Kidney (tissue), 13 donors: ENCODE measurements at regions not wholly inside any gene's neighbourhood (a gene's known extent, or its start where the extent isn't known, plus 50 kb on each side); places are given as distances from the start of the nearest gene placed in this dataset.

Experiments
- DNase-seq, 5 donors: peaks; one replicate each; pipeline ENCODE4 v3.0.0-alpha.2; 2013 to 2020
- FAIRE-seq: peaks from 2 replicates; lab custom pipeline; 2012; peaks lifted over from hg19 to GRCh38; lab: Jason Lieb, UNC
- H3K27ac ChIP-seq, 2 donors: one replicate each; pipeline ENCODE4 v1.7.0; 2013; ENCODE audit warnings: low read depth in 2 of 2, low read length in 2 of 2, inconsistent platforms in 1 of 2
- H3K27me3 ChIP-seq: one replicate; pipeline ENCODE4 v1.7.1; 2013; ENCODE audit warnings: low read length, inconsistent platforms; ENCODE audit not compliant: control insufficient read depth, insufficient read depth
- H3K36me3 ChIP-seq, 3 donors: one replicate each; pipeline versions ENCODE4 v1.7.0 to v1.7.1; 2013; ENCODE audit warnings: low read length in 3 of 3, control low read depth in 1 of 3, inconsistent platforms in 1 of 3; ENCODE audit not compliant: insufficient read depth in 3 of 3, control insufficient read depth in 2 of 3
- H3K4me1 ChIP-seq, 3 donors: one replicate each; pipeline versions ENCODE4 v1.7.0 to v1.7.1; 2013; ENCODE audit warnings: low read length in 3 of 3, inconsistent platforms in 1 of 3, low read depth in 1 of 3; ENCODE audit not compliant: control insufficient read depth in 2 of 3, insufficient read depth in 2 of 3
- H3K4me3 ChIP-seq, 3 donors: one replicate each; pipeline versions ENCODE4 v1.7.0 to v1.8.1; 2013; ENCODE audit warnings: low read length in 3 of 3, control low read depth in 1 of 3, inconsistent platforms in 1 of 3
- H3K9ac ChIP-seq, 3 donors: one replicate each; pipeline versions ENCODE4 v1.7.0 to v1.7.1; 2013; ENCODE audit warnings: low read length in 3 of 3, control low read depth in 1 of 3, inconsistent platforms in 1 of 3
- H3K9me3 ChIP-seq, 3 donors: one replicate each; pipeline versions ENCODE4 v1.7.0 to v1.7.1; 2013; ENCODE audit warnings: low read length in 3 of 3, control low read depth in 1 of 3, inconsistent platforms in 1 of 3; ENCODE audit not compliant: control insufficient read depth in 2 of 3, insufficient read depth in 1 of 3
- intact Hi-C: fragments of 100-400 bp; cut with DNase I; formaldehyde crosslinking; loops from one replicate; pipeline ENCODE4 v1.11.1; 2022
- TF ChIP-seq, protein P1 (sequence below): IDR thresholded peaks from 3 replicates; pipeline ENCODE4 v1.5.1; 2012; ENCODE audit warnings: mild to moderate bottlenecking, moderate library complexity, borderline replicate concordance; ENCODE audit not compliant: insufficient read depth; ENCODE audit errors: extremely low read depth
- donor health status: control.
- donor health status: control.
- donor health status: control.
- donor health status: control.
- donor health status: control.
- donor health status: DM: yes; HTN: yes; CAD: no.
- donor health status: Normal renal cell carcinoma (clear cell type).

DNA sequence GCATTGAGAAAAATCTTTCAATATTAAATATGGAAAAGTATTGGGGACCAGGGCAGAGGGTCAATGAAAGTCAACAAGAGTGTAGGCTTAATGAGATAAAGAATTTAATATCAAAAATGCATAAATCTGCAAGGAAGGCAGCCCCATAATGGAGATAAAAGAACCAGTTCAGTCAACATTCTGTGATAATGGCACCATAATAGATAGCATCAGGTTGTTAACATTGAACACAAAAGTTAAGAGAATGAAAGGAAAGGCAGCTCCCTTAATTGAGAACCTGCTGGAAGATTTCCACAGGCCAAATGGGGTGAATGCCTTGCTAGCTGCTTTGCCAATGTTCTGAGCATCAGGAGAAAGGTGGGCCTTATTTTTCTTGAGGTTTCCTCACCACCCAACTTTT, 60.4 kb upstream of the TMEM33 start:
- Histone ChIP-seq H3K9ac (no peak overlapping the region), H3K36me3 (no peaks in the 10 kb centered on the region), H3K27ac (no peak overlapping the region), H3K4me1 (no peaks in the 10 kb centered on the region), H3K9me3 (no peaks in the 10 kb centered on the region), H3K4me3 (no peak overlapping the region), H3K27me3 (peaks cover 74% of the 10 kb centered on the region)
- intact Hi-C loops: no loop called here
- FAIRE-seq: no peak
- TF ChIP-seq, protein P1, sequence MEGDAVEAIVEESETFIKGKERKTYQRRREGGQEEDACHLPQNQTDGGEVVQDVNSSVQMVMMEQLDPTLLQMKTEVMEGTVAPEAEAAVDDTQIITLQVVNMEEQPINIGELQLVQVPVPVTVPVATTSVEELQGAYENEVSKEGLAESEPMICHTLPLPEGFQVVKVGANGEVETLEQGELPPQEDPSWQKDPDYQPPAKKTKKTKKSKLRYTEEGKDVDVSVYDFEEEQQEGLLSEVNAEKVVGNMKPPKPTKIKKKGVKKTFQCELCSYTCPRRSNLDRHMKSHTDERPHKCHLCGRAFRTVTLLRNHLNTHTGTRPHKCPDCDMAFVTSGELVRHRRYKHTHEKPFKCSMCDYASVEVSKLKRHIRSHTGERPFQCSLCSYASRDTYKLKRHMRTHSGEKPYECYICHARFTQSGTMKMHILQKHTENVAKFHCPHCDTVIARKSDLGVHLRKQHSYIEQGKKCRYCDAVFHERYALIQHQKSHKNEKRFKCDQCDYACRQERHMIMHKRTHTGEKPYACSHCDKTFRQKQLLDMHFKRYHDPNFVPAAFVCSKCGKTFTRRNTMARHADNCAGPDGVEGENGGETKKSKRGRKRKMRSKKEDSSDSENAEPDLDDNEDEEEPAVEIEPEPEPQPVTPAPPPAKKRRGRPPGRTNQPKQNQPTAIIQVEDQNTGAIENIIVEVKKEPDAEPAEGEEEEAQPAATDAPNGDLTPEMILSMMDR: no peak
- no peak for DNase-seq

DNA sequence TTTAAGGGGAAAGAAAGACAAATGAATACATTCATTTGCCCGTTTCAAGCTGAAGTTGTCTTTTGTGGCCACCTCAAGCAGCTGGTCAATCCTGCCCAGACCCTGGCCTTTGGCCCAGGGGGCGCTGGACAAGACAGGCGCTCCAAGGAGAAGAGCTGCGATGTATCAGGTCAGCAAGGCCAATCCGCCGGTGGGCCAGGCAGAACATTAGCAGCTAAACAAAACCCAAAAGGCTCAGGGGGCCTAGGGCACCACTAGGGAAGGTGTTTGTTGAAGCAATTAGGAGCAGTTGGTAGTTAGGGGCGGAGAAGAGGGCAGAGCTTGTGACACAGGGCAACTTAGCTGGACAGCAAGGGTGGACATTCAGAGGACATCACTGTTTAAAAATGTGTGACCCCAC, 60.8 kb upstream of the TMEM33 start:
- no peaks in the 10 kb centered on the region for H3K9me3 ChIP-seq
- no peak overlapping the region for H3K9ac ChIP-seq
- no peak overlapping the region for H3K4me3 ChIP-seq
- DNase-seq (peak in 1 of 5 donors; percentile 28), FAIRE-seq (no peak)
- no peak overlapping the region for H3K27ac ChIP-seq
- intact Hi-C loops: no loop called here
- no peaks in the 10 kb centered on the region for H3K36me3 ChIP-seq
- H3K27me3 ChIP-seq: peaks cover 69% of the 10 kb centered on the region
- TF ChIP-seq, protein P1: no peak
- H3K4me1 ChIP-seq: no peaks in the 10 kb centered on the region

DNA sequence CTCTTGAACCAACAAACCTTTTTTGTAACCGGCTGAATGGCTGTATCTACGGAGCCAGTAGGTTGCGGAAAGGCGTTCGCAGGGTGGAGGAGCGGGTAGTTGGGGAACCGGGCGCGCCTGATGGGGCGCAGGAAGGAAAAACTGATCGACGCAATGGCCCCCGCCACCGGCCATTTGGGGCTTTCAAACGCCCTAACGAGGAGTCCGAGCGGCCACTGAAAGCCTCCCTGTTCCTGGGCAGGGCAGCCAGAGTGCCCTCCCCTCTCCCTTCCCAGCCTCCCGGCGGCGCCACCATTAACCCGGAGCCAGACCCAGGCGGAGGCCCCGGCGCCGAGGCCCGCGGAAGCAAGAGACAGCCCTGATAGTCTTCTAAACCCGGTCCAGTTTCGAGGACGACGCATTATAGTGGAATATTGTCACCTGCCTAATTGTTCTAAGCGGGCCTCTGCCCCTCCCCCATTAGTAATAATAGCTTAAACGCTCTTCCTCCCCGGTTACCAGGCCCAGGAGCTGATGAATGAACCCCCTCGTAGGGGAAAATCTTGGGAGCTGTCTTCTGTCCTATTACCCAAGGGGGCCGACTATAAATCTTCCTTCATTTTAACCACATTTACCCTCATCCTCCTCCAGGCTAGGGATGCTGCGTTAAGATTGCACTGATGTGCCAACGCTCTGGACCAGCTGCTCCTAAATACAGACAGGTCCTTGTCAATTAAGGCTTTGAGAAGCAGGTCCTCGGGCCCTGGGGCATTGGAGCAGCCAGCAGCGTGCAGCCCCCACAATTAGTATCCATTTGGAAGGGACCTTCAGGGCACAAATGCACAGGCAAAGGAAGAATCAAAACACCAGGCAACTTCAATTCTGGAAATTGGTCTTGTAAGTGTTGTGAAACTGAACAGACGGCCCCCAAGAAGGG, 61.6 kb upstream of the TMEM33 start:
- H3K9ac ChIP-seq: no peak overlapping the region
- no peaks in the 10 kb centered on the region for H3K36me3 ChIP-seq
- no peaks in the 10 kb centered on the region for H3K4me1 ChIP-seq
- no peaks in the 10 kb centered on the region for H3K9me3 ChIP-seq
- intact Hi-C loops: no loop called here
- peaks cover 65% of the 10 kb centered on the region for H3K27me3 ChIP-seq
- FAIRE-seq (no peak), DNase-seq (peak in 1 of 5 donors; percentile 71)
- H3K4me3 ChIP-seq: no peak overlapping the region
- TF ChIP-seq, protein P1: no peak
- H3K27ac ChIP-seq: no peak overlapping the region
